Uterus (tissue), 2 donors: ENCODE measurements at regions not wholly inside any gene's neighbourhood (a gene's known extent, or its start where the extent isn't known, plus 50 kb on each side); places are given as distances from the start of the nearest gene placed in this dataset.

Experiments used
- POLR2A ChIP-seq, 2 donors: fragments of 450-650 bp; IDR thresholded peaks; one replicate each; pipeline ENCODE4 v1.6.1; 2016; ENCODE audit warnings: antibody characterized with exemption in 2 of 2, mild to moderate bottlenecking in 1 of 2, moderate library complexity in 1 of 2
- TF ChIP-seq, protein P1 (sequence below), 4 experiments: fragments of 200-600 bp in 2 of 4; fragments of 450-650 bp in 2 of 4; sonication (generic) in 2 of 4; IDR thresholded peaks; one replicate each; pipeline ENCODE4 v1.5.1; 2016 to 2019; ENCODE audit warnings: antibody characterized with exemption in 4 of 4, mild to moderate bottlenecking in 2 of 4, moderate library complexity in 1 of 4

- TF ChIP-seq, protein P1, sequence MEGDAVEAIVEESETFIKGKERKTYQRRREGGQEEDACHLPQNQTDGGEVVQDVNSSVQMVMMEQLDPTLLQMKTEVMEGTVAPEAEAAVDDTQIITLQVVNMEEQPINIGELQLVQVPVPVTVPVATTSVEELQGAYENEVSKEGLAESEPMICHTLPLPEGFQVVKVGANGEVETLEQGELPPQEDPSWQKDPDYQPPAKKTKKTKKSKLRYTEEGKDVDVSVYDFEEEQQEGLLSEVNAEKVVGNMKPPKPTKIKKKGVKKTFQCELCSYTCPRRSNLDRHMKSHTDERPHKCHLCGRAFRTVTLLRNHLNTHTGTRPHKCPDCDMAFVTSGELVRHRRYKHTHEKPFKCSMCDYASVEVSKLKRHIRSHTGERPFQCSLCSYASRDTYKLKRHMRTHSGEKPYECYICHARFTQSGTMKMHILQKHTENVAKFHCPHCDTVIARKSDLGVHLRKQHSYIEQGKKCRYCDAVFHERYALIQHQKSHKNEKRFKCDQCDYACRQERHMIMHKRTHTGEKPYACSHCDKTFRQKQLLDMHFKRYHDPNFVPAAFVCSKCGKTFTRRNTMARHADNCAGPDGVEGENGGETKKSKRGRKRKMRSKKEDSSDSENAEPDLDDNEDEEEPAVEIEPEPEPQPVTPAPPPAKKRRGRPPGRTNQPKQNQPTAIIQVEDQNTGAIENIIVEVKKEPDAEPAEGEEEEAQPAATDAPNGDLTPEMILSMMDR (IDR thresholded peaks at IDR 0.05), result no peak
- TF ChIP-seq POLR2A (IDR thresholded peaks at IDR 0.05), result no peak
Measured at GRCh38 chr15:67936258-67936657, 96.4 kb upstream of the RNU6-1 start.
